BLaER1 treated with 17β-estradiol and CSF1 and Interleukin-3, amounts not matched to agents 10 nM and 100 nM (cell line): ENCODE measurements at regions not wholly inside any gene's neighbourhood (a gene's known extent, or its start where the extent isn't known, plus 50 kb on each side); places are given as distances from the start of the nearest gene placed in this dataset.

ENCODE experiments used
- H3K27ac ChIP-seq, 11 experiments: shearing (Covaris generic); formaldehyde crosslinking; 2 replicates each; pipeline ENCODE4 v1.8.1; 2022
- H3K27me3 ChIP-seq, 11 experiments: shearing (Covaris generic); formaldehyde crosslinking; 2 replicates each; pipeline ENCODE4 v1.8.1; 2022
- H3K36me3 ChIP-seq, 11 experiments: shearing (Covaris generic); formaldehyde crosslinking; 2 replicates each; pipeline ENCODE4 v1.8.1; 2022
- H3K4me1 ChIP-seq, 10 experiments: shearing (Covaris generic); formaldehyde crosslinking; 2 replicates each; pipeline ENCODE4 v1.8.1; 2022
- H3K4me2 ChIP-seq, 11 experiments: shearing (Covaris generic); formaldehyde crosslinking; 2 replicates each; pipeline ENCODE4 v1.8.1; 2022
- H3K4me3 ChIP-seq, 10 experiments: shearing (Covaris generic); formaldehyde crosslinking; 2 replicates each; pipeline ENCODE4 v1.8.1; 2022
- H3K9ac ChIP-seq, 11 experiments: shearing (Covaris generic); formaldehyde crosslinking; 2 replicates each; pipeline ENCODE4 v1.8.1; 2022
- H3K9me3 ChIP-seq, 11 experiments: shearing (Covaris generic); formaldehyde crosslinking; replicated peaks in 1 of 11; 2 replicates each; pipeline ENCODE4 v1.8.1; 2022
- H4K20me1 ChIP-seq, 11 experiments: shearing (Covaris generic); formaldehyde crosslinking; 2 replicates each; pipeline ENCODE4 v1.8.1; 2022
- Cebpa-rat ChIP-seq, 11 experiments: shearing (Covaris generic); IDR thresholded peaks; 2 replicates each; pipeline ENCODE4 v1.8.1; 2022

- no peak overlapping the region for H3K4me3 ChIP-seq
- H3K36me3 ChIP-seq, result no peaks in the 10 kb centered on the region
- H3K4me1 ChIP-seq, result no peaks in the 10 kb centered on the region
- H3K9ac ChIP-seq, result no peak overlapping the region
- no peaks in the 10 kb centered on the region; a peak in 1 of 22 replicates for H3K27me3 ChIP-seq
- no peak overlapping the region for H3K27ac ChIP-seq
- H3K4me2 ChIP-seq, result no peak overlapping the region
- no peak for TF ChIP-seq Cebpa-rat (IDR thresholded peaks at IDR 0.05)
- no peaks in the 10 kb centered on the region for H4K20me1 ChIP-seq
- peaks cover 0 to 8% (median 6%) of the 10 kb centered on the region in 11 experiments; a peak in 5 of 22 replicates for H3K9me3 ChIP-seq
These were observed 501.2 kb upstream of the EEF2KMT start for GRCh38 chr16:5598793-5599192.

GRCh38 chr16:5595849-5596248 is 498.3 kb upstream of the EEF2KMT start:
- no peak for TF ChIP-seq Cebpa-rat (IDR thresholded peaks at IDR 0.05)
- no peaks in the 10 kb centered on the region for H4K20me1 ChIP-seq
- no peak overlapping the region for H3K27ac ChIP-seq
- H3K9me3 ChIP-seq, result peaks cover 0 to 8% (median 6%) of the 10 kb centered on the region in 11 experiments; a peak in 5 of 22 replicates
- no peak overlapping the region for H3K4me3 ChIP-seq
- H3K9ac ChIP-seq, result no peak overlapping the region
- H3K27me3 ChIP-seq, result no peaks in the 10 kb centered on the region; a peak in 2 of 22 replicates
- no peaks in the 10 kb centered on the region for H3K36me3 ChIP-seq
- no peaks in the 10 kb centered on the region for H3K4me1 ChIP-seq
- no peak overlapping the region for H3K4me2 ChIP-seq

- Histone ChIP-seq H4K20me1 (peaks cover 0 to 3% (median 0%) of the 10 kb centered on the region in 11 experiments; a peak in 2 of 22 replicates), H3K9ac (no peak overlapping the region), H3K27me3 (peaks cover 6 to 37% (median 24%) of the 10 kb centered on the region in 11 experiments; a peak in 21 of 22 replicates), H3K4me2 (no peak overlapping the region), H3K4me3 (no peak overlapping the region), H3K36me3 (no peaks in the 10 kb centered on the region), H3K27ac (no peak overlapping the region), H3K4me1 (no peaks in the 10 kb centered on the region), H3K9me3 (peaks cover 0 to under 1% (median 0%) of the 10 kb centered on the region in 11 experiments; a peak in 1 of 22 replicates)
- TF ChIP-seq Cebpa-rat (IDR thresholded peaks at IDR 0.05), result no peak
These were observed 492.8 kb upstream of the EEF2KMT start for GRCh38 chr16:5590416-5590815.

GRCh38 chr16:5589812-5590373 is 492.3 kb upstream of the EEF2KMT start:
- Histone ChIP-seq H3K9me3 (no peaks in the 10 kb centered on the region), H4K20me1 (peaks cover 0 to 3% (median 0%) of the 10 kb centered on the region in 11 experiments; a peak in 2 of 22 replicates), H3K27ac (no peak overlapping the region), H3K4me3 (no peak overlapping the region), H3K4me2 (no peak overlapping the region), H3K27me3 (peaks cover 12 to 42% (median 29%) of the 10 kb centered on the region in 11 experiments), H3K36me3 (no peaks in the 10 kb centered on the region), H3K9ac (no peak overlapping the region), H3K4me1 (peaks cover 0 to 5% (median under 1%) of the 10 kb centered on the region in 10 experiments; a peak in 7 of 20 replicates)
- TF ChIP-seq Cebpa-rat (IDR thresholded peaks at IDR 0.05), result no peak

- peak overlapping the region in 3 of 11 experiments; percentile 5 to 56 (median 54); a peak in 3 of 22 replicates for H3K27ac ChIP-seq
- peak in 4 of 11 experiments; percentile 22 to 76 (median 62); a peak in 6 of 22 replicates for TF ChIP-seq Cebpa-rat (IDR thresholded peaks at IDR 0.05)
- peaks cover 0 to 31% (median 5%) of the 10 kb centered on the region in 11 experiments; a peak in 8 of 22 replicates for H4K20me1 ChIP-seq
- H3K4me1 ChIP-seq, result peaks cover 26 to 42% (median 36%) of the 10 kb centered on the region in 10 experiments
- no peaks in the 10 kb centered on the region for H3K9me3 ChIP-seq
- no peaks in the 10 kb centered on the region for H3K36me3 ChIP-seq
- peak overlapping the region; percentile 26 to 89 (median 81) for H3K4me2 ChIP-seq
- peaks cover 59 to 96% (median 84%) of the 10 kb centered on the region in 11 experiments for H3K27me3 ChIP-seq
- no peak overlapping the region for H3K4me3 ChIP-seq
- H3K9ac ChIP-seq, result peak overlapping the region in 1 of 11 experiments; percentile 14; a peak in 1 of 22 replicates
These were observed 486.5 kb upstream of the EEF2KMT start for GRCh38 chr16:5584109-5584508.

GRCh38 chr16:5582529-5582928 is 484.9 kb upstream of the EEF2KMT start:
- Histone ChIP-seq H3K4me2 (peak overlapping the region; percentile 59 to 89 (median 81)), H3K9ac (0 out of 22 replicates have a peak overlapping the region, but pooled peaks of 1 of the 11 experiments have one; percentile 8), H3K9me3 (no peaks in the 10 kb centered on the region), H3K27ac (0 out of 22 replicates have a peak overlapping the region, but pooled peaks of 1 of the 11 experiments have one; percentile 23), H4K20me1 (peaks cover 0 to 31% (median 5%) of the 10 kb centered on the region in 11 experiments; a peak in 8 of 22 replicates), H3K27me3 (peaks cover 57 to 99% (median 92%) of the 10 kb centered on the region in 11 experiments), H3K36me3 (no peaks in the 10 kb centered on the region), H3K4me1 (peaks cover 26 to 42% (median 36%) of the 10 kb centered on the region in 10 experiments), H3K4me3 (no peak overlapping the region)
- no peak for TF ChIP-seq Cebpa-rat (IDR thresholded peaks at IDR 0.05)

GRCh38 chr16:5581908-5582307 is 484.3 kb upstream of the EEF2KMT start:
- no peak overlapping the region for H3K4me3 ChIP-seq
- peak overlapping the region; percentile 59 to 89 (median 81) for H3K4me2 ChIP-seq
- no peaks in the 10 kb centered on the region for H3K36me3 ChIP-seq
- H3K27ac ChIP-seq, result no peak overlapping the region
- TF ChIP-seq Cebpa-rat (IDR thresholded peaks at IDR 0.05), result peak in 1 of 11 experiments; percentile 16; a peak in 1 of 22 replicates
- peaks cover 0 to 31% (median 5%) of the 10 kb centered on the region in 11 experiments; a peak in 8 of 22 replicates for H4K20me1 ChIP-seq
- peaks cover 26 to 42% (median 36%) of the 10 kb centered on the region in 10 experiments for H3K4me1 ChIP-seq
- H3K9me3 ChIP-seq, result no peaks in the 10 kb centered on the region
- 0 out of 22 replicates have a peak overlapping the region, but pooled peaks of 1 of the 11 experiments have one; percentile 8 for H3K9ac ChIP-seq
- H3K27me3 ChIP-seq, result peaks cover 59 to 99% (median 90%) of the 10 kb centered on the region in 11 experiments

GRCh38 chr16:5581428-5581827 is 483.8 kb upstream of the EEF2KMT start:
- peaks cover 59 to 99% (median 89%) of the 10 kb centered on the region in 11 experiments for H3K27me3 ChIP-seq
- H3K36me3 ChIP-seq, result no peaks in the 10 kb centered on the region
- no peak overlapping the region for H3K27ac ChIP-seq
- peaks cover 26 to 42% (median 36%) of the 10 kb centered on the region in 10 experiments for H3K4me1 ChIP-seq
- no peak overlapping the region for H3K9ac ChIP-seq
- no peak for TF ChIP-seq Cebpa-rat (IDR thresholded peaks at IDR 0.05)
- peaks cover 0 to 31% (median 5%) of the 10 kb centered on the region in 11 experiments; a peak in 8 of 22 replicates for H4K20me1 ChIP-seq
- H3K4me3 ChIP-seq, result no peak overlapping the region
- H3K4me2 ChIP-seq, result peak overlapping the region in 9 of 11 experiments; percentile 61 to 89 (median 83); a peak in 18 of 22 replicates
- H3K9me3 ChIP-seq, result no peaks in the 10 kb centered on the region

GRCh38 chr16:5580772-5581171 is 483.2 kb upstream of the EEF2KMT start:
- Histone ChIP-seq H3K27me3 (peaks cover 56 to 97% (median 83%) of the 10 kb centered on the region in 11 experiments), H3K9me3 (no peaks in the 10 kb centered on the region), H3K36me3 (no peaks in the 10 kb centered on the region), H3K4me3 (no peak overlapping the region), H3K4me2 (no peak overlapping the region), H3K9ac (no peak overlapping the region), H3K4me1 (peaks cover 26 to 44% (median 36%) of the 10 kb centered on the region in 10 experiments), H4K20me1 (peaks cover 0 to 31% (median 5%) of the 10 kb centered on the region in 11 experiments; a peak in 8 of 22 replicates), H3K27ac (no peak overlapping the region)
- no peak for TF ChIP-seq Cebpa-rat (IDR thresholded peaks at IDR 0.05)
